Loucy (cell line): ENCODE measurements at regions not wholly inside any gene's neighbourhood (a gene's known extent, or its start where the extent isn't known, plus 50 kb on each side); places are given as distances from the start of the nearest gene placed in this dataset.

Experiments used
- EZH2phosphoT487 ChIP-seq: fragments of 200-600 bp; IDR thresholded peaks from 2 replicates; pipeline ENCODE4 v1.6.1; 2018; ENCODE audit warnings: antibody characterized with exemption, mild to moderate bottlenecking, moderate library complexity, borderline replicate concordance
- TF ChIP-seq, protein P1 (sequence below): fragments of 200-600 bp; sonication (generic); conservative IDR thresholded peaks from 2 replicates; pipeline ENCODE4 v1.5.1; 2014; ENCODE audit warnings: mild to moderate bottlenecking, antibody characterized with exemption, low read length

DNA sequence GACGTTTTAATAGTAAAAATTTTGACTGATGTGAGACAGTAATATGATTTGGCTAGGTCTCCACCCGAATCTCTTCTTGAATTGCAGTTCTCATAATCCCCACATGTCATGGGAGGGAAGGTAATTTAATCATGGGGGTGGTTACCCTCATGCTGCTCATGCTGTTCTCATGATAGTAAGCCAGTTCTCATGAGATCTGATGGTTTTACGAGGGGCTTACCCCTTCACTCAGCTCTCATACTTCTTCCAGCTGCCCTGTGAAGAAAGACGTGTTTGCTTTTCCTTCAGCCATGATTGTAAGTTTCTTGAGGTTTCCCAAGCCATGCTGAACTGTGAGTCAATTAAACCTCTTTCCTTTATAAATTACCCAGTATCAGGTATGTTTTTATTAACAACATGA lies 327.0 kb upstream of the CDH7 start:
- TF ChIP-seq, protein P1, sequence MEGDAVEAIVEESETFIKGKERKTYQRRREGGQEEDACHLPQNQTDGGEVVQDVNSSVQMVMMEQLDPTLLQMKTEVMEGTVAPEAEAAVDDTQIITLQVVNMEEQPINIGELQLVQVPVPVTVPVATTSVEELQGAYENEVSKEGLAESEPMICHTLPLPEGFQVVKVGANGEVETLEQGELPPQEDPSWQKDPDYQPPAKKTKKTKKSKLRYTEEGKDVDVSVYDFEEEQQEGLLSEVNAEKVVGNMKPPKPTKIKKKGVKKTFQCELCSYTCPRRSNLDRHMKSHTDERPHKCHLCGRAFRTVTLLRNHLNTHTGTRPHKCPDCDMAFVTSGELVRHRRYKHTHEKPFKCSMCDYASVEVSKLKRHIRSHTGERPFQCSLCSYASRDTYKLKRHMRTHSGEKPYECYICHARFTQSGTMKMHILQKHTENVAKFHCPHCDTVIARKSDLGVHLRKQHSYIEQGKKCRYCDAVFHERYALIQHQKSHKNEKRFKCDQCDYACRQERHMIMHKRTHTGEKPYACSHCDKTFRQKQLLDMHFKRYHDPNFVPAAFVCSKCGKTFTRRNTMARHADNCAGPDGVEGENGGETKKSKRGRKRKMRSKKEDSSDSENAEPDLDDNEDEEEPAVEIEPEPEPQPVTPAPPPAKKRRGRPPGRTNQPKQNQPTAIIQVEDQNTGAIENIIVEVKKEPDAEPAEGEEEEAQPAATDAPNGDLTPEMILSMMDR = no peak
- no peak for TF ChIP-seq EZH2phosphoT487
